ENCODE measurements at regions not wholly inside any gene's neighbourhood (a gene's known extent, or its start where the extent isn't known, plus 50 kb on each side); places are given as distances from the start of the nearest gene placed in this dataset.

DNA sequence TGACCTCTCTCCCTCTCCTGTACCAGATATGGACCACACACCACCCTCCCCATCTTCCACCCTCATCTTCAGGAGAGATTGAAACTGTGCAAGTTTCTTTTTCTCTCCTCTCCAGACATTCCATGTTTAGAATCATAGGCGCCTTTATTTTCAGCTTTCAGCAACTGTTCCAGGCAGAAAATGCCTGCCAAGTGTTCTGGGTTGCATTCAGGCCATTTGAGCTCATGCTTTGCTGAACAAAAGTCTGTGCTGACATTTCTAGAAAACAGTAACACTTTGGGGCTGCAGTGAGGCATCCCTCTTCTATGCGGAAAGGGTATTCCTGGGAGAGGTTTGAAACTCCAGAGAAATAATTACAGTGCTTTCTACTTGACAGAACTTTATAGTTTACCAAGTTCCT, 361.7 kb downstream of the GPAM start:
- TF ChIP-seq, protein P1, sequence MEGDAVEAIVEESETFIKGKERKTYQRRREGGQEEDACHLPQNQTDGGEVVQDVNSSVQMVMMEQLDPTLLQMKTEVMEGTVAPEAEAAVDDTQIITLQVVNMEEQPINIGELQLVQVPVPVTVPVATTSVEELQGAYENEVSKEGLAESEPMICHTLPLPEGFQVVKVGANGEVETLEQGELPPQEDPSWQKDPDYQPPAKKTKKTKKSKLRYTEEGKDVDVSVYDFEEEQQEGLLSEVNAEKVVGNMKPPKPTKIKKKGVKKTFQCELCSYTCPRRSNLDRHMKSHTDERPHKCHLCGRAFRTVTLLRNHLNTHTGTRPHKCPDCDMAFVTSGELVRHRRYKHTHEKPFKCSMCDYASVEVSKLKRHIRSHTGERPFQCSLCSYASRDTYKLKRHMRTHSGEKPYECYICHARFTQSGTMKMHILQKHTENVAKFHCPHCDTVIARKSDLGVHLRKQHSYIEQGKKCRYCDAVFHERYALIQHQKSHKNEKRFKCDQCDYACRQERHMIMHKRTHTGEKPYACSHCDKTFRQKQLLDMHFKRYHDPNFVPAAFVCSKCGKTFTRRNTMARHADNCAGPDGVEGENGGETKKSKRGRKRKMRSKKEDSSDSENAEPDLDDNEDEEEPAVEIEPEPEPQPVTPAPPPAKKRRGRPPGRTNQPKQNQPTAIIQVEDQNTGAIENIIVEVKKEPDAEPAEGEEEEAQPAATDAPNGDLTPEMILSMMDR (conservative IDR thresholded peaks at IDR 0.05): no peak
- no peak for TF ChIP-seq EZH2 (IDR thresholded peaks at IDR 0.05; ENCODE audit: low read depth)
